Stimulated activated CD4-positive, alpha-beta T cell treated with anti-CD3 and anti-CD28 coated beads, Interleukin-15, amount 100 ng/mL, for 24 hours (primary cell): ENCODE measurements at regions not wholly inside any gene's neighbourhood (a gene's known extent, or its start where the extent isn't known, plus 50 kb on each side); places are given as distances from the start of the nearest gene placed in this dataset.

ENCODE experiments used
- DNase-seq: peaks from one replicate; pipeline ENCODE4 v3.0.0-alpha.2; 2020

DNA sequence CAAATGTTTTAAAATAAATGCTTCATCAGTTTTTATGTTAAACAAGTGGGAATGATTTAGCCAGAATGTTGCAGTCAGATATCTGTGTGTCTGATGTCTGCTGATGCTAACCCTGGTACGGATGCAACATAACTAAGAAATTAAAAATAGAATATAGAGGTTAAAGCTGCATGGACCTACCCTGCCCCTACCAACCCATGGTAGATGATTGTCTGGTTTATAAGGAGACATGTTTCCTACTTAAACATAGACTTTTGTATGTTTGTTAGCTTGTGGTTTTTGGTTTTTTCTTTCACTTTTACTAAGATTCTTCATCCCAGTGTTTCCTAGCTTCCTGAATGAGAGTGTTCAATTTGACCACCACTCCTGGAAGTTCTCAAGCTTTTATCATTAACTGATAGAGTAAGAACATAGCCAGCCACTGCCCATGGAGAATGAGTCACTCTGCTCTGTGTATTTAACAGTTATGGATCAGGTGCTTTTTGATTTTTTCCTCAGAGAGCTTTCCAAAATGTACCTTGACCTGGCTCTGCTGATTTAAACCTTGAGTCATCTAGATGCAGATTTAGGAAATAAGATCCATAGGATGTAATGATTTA is 70.7 kb upstream of the VEPH1 start:
- DNase-seq = no peak

DNA sequence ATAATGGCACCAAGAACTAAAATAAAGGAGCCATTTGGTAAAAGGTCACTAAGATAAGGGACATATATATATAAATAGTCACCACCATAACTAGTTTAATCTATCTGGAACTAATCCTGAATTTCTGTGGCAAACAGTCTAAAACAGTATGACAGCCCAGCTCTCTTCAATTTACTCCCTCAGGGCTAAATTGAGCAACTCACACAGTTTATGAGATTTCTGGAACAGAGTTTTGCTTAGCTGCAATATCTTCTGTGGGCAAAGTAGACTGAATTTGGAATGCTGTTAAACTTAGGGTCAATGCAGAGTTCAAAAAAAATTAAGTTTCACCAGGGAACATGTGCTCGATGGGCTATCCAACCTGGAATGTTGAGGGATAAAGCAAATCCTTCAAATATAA is 70.1 kb upstream of the VEPH1 start:
- DNase-seq = no peak

DNA sequence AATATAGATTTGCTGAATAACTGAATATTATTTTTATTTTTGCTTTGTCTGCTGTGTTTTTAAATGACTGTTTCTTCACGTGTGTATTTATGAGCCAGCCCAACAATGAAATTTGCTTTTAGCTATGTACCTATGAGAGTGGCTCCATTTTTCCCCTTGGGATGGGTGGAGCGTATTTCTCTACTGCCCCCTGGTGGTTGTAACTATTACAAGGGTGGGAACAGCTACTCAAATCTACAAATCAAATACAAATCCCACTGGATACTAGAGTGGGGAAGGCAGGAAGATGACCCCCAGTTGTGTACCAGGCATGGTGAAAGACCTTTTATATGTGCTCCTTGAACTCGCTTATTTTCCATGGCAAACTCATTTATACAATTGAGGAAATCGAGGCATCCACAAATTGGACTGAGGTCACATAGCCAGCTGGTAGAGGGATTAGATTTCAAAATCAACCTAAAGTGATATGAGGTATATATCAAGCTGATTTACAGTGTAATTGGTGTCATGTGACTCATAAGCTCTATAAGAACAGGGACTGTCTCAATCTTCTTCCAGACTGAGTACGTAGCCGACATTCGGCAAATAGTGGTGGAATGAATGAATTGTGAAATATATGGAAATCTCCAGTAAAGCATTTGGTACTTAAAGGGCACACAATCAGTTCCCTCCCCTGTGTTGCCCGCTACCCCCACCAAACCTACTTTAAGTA is 69.5 kb upstream of the VEPH1 start:
- peak; percentile 34 for DNase-seq

DNA sequence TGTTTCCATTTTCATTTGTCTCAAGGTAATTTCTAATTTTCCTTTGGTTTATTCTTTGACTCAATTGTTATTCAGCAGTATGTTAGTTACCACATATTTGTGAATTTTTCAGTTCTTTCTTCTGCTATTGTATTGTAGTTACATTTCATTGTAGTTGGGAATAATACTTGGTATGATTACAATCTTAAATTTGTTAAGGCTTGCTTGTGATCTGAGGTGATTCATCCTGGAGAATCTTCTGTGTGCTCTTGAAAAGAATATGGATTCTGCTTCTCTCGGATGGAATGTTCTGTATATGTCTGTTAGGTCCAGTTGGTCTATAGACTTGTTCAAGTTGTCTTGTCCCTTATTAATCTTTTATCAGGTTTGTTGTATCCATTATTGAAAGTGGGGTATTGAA is 63.4 kb upstream of the VEPH1 start:
- no peak for DNase-seq

DNA sequence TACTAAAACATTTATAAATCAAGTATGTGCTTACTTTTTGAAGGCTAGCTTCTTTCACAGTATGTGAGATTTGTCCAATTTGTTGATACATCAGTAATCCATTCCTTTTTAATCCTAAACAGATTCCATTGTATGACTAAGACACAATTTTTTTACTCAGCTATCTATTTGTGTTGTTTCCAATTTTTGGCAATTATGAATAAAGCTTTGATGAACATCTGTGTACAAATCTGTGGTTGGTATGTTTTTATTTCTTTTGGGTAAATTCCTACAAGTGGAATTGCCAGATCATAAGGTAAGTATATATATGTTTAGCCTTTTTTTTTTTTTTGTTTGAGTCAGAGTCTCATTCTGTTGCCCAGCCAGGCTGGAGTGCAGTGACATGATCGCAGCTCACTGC is 56.2 kb upstream of the VEPH1 start:
- DNase-seq = no peak
